ENCODE measurements at regions not wholly inside any gene's neighbourhood (a gene's known extent, or its start where the extent isn't known, plus 50 kb on each side); places are given as distances from the start of the nearest gene placed in this dataset.

- no peak for DNase-seq (ENCODE audit: low read depth in 4 of 4, low spot score in 2 of 4)
These were observed 122.3 kb downstream of the SPATA19 start for GRCh38 chr11:133723056-133723455.

GRCh38 chr11:133720951-133721350, 124.4 kb downstream of the SPATA19 start:
- DNase-seq (ENCODE audit: low read depth in 4 of 4, low spot score in 2 of 4), result no peak

GRCh38 chr11:133719532-133720235, 125.6 kb downstream of the SPATA19 start:
- DNase-seq (ENCODE audit: low read depth in 4 of 4, low spot score in 2 of 4), result no peak

GRCh38 chr11:133718831-133719230, 126.5 kb downstream of the SPATA19 start:
- DNase-seq (ENCODE audit: low read depth in 4 of 4, low spot score in 2 of 4), result no peak

GRCh38 chr11:133718238-133718637, 127.1 kb downstream of the SPATA19 start:
- DNase-seq (ENCODE audit: low read depth in 4 of 4, low spot score in 2 of 4), result no peak

GRCh38 chr11:133716602-133717001, 128.7 kb downstream of the SPATA19 start:
- DNase-seq (ENCODE audit: low read depth in 4 of 4, low spot score in 2 of 4), result no peak

GRCh38 chr11:133715602-133716001, 129.7 kb downstream of the SPATA19 start:
- no peak for DNase-seq (ENCODE audit: low read depth in 4 of 4, low spot score in 2 of 4)

- no peak for DNase-seq (ENCODE audit: low read depth in 4 of 4, low spot score in 2 of 4)
These were observed 130.6 kb downstream of the SPATA19 start for GRCh38 chr11:133714471-133715375.

GRCh38 chr11:133713844-133714243, 131.5 kb downstream of the SPATA19 start:
- DNase-seq (ENCODE audit: low read depth in 4 of 4, low spot score in 2 of 4), result no peak

GRCh38 chr11:133713406-133713805, 131.9 kb downstream of the SPATA19 start:
- no peak for DNase-seq (ENCODE audit: low read depth in 4 of 4, low spot score in 2 of 4)

GRCh38 chr11:133712051-133712560, 133.2 kb downstream of the SPATA19 start:
- peak; percentile 18 to 45 (median 34) for DNase-seq (ENCODE audit: low read depth in 4 of 4, low spot score in 2 of 4)

GRCh38 chr11:133711545-133711944, 133.8 kb downstream of the SPATA19 start:
- DNase-seq (ENCODE audit: low read depth in 4 of 4, low spot score in 2 of 4), result no peak

- DNase-seq (ENCODE audit: low read depth in 4 of 4, low spot score in 2 of 4), result no peak
These were observed 134.6 kb downstream of the SPATA19 start for GRCh38 chr11:133710681-133711240.

GRCh38 chr11:133710241-133710640, 135.1 kb downstream of the SPATA19 start:
- no peak for DNase-seq (ENCODE audit: low read depth in 4 of 4, low spot score in 2 of 4)

- DNase-seq (ENCODE audit: low read depth in 4 of 4, low spot score in 2 of 4), result no peak
These were observed 136.7 kb downstream of the SPATA19 start for GRCh38 chr11:133708547-133709051.

GRCh38 chr11:133706925-133707794, 138.2 kb downstream of the SPATA19 start:
- DNase-seq (ENCODE audit: low read depth in 4 of 4, low spot score in 2 of 4), result no peak

GRCh38 chr11:133705873-133706272, 139.4 kb downstream of the SPATA19 start:
- DNase-seq (ENCODE audit: low read depth in 4 of 4, low spot score in 2 of 4), result no peak

- DNase-seq (ENCODE audit: low read depth in 4 of 4, low spot score in 2 of 4), result no peak
These were observed 140.2 kb downstream of the SPATA19 start for GRCh38 chr11:133705074-133705648.

- no peak for DNase-seq (ENCODE audit: low read depth in 4 of 4, low spot score in 2 of 4)
These were observed 146.2 kb downstream of the SPATA19 start for GRCh38 chr11:133699071-133699470.

GRCh38 chr11:133698654-133699053, 146.7 kb downstream of the SPATA19 start:
- DNase-seq (ENCODE audit: low read depth in 4 of 4, low spot score in 2 of 4), result no peak

All from left renal cortex interstitium (tissue), 4 donors.